NCI-H1417 (cell line): ENCODE measurements at regions not wholly inside any gene's neighbourhood (a gene's known extent, or its start where the extent isn't known, plus 50 kb on each side); places are given as distances from the start of the nearest gene placed in this dataset.

Experiments used
- DNase-seq, 3 experiments: peaks; one replicate each; lab custom pipeline; 2025; lab: John Stamatoyannopoulos, UW

DNA sequence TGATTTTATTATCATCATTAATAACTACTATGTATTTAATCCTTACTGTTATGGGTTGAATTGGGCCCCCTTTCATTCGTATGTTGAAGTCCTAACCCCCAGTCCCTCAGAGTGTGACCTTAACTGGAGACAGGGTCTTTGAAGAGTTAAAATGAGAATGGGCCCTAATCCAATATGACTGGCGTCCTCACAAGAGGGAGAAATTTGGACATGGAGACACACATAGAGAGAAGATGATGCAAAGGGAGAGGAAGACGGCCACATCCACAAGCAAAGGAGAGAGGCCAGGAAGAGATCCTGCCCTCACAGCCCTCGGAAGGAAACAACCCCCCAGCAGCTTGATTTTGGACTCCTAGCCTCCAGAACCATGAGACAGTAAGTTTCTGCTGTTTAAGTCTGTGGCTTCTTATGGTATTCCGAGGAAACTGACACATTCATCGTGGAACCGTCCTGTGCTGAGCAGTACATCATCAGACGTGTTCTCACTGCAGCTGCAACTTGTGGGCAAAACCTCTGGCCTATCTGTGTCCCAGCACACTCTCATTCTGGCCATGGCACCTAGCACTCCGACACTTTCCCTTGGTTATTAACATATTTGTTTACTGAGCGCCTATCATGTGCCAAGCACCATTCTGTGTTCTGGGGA is 127.6 kb downstream of the SLC38A6 start:
- no peak for DNase-seq

DNA sequence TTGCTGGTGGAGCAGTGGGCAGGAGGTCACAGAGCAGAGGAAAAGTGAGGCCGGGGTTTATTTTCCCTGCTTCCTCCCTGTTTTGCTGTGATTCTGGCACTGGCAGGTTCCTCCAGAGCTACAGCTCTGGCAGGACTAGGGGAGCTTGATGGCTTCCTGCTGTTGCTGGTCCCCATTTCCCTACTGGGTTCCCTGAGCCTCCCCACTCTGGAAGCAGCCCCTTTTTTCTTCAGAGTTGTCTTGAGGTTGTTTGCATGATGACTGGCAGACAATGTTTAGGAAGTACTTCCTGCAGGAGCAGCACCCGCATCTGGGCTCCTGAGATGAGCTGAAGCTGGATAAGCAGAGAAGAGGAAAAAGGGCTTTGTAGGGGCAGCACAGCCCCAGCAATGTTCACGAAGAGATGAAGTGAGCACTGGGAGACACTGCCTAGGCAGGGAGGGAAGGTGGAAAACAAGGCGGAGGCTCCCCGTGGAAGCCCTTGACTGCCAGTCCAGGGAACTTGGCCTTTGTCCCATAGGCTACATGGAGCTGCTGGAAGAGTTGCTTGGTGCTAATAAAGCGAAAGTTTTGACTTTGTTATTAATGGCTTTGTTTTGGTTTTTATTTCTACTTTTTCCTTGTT is 126.9 kb downstream of the SLC38A6 start:
- no peak for DNase-seq

DNA sequence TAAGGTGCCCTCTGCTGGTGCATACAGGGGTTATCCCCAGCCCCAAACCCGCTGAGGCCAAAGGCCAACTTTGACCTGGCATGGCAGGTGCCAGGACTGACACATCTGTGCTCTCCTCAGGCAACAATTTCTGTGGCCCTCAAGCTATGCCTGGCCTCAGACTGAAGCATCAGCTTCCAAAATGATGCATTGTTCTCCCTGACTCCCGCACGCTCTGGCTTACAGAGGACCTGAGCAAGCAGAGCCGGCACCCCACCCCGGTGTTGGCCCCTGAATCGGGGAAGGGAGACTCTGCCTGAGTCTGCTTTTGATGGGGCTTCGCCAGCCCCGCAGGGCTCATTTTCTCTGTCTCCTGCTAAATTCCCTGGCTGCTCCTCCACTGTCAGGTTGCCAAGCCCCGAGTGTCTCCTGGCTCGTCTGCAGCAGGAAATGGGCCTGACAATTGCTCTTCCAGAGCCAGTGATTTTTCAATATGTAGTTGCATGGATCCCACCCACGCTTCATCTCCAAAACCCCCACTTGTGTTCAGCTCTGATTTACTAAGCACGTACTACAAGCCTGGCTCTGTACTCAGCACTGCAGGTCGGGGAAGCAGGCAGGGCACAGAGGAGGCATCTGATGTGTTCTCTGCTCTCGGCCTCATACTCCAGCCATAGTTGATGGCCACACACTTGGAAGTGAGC is 126.1 kb downstream of the SLC38A6 start:
- no peak for DNase-seq

DNA sequence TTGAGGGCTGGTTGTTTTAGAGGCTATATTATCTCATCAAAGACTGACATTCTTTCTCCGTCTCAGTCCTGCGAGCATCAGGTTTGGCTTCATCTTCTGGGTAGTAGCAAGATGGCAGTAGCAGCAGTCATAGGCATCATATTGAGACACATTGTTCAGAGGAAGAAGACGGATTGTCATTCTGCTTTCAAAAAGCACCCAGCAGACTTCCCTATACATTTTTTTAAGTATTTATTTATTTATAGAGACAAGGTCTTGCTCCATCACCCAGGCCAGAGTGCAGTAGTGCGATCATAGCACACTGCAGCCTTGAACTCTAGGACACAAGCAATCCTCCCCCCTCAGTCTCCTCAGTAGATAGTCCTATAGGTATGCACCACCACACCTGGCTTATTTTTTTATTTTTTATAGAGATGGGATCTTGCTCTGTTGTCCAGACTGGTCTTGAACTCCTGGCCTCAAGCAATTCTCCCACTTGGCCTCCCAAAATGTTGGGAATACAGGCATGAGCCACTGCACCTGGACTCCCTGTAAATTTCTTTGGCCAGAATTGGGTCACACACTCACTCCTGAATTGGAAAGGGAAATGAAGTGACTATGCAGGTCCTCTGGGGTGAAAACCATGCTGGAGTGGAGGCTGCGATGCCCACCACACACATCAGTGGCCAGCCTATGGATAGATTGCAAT is 125.4 kb downstream of the SLC38A6 start:
- DNase-seq, result no peak

DNA sequence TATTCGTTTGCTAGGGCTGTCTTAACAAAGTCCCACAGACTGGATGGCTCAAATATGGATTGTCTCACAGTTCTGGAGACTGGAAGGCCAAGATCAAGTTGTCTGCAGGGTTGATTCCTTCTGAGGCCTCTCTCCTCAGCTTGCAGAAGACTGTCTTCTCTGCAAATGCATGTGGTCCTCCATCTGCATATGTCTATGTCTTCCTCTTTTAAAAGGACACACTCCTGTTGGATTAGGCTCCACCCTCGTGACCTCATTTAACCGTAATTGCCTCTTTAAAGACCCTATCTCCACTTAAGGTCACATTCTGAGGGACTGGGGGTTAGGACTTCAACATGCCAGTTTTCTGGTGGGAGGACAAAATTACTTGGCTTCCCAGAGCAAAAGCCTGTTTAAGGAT is 123.3 kb downstream of the SLC38A6 start:
- no peak for DNase-seq

DNA sequence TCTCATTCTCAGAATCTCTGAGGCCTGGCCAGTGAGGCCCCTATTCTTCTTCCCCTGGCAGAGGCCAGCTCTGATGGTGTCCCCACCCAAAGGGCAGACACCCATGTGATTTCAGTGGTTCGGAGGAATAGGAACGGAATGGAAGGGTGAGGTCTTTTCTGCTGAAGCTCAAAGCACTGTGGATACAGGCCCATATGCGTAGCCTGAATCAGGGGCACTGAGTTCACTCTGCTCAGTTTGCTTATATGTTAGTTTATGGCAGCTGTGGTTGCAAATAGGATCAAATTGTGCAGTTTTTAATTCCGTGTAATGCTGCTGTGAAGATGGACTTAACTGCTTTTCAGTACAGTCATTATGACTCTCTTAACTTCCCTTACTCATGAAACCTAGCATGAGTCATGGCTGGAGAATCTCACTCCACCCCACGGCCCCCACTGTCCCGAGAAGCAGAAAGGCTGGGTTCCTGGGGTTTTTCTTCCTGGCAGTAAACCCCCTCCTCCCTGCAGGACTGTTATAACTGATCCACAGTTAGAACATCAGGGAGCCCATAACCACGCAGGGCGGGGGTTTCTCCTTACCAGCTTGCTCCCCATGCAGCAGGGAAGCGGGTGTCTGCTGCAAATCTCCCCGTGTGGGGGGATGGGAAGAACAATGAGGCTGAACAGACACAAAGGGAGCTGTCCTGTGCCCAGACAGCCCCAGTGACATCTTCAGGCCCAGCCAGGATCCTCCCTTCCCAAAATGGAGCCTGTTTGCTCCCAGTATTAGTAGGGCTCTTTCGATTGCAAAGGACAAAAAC is 122.7 kb downstream of the SLC38A6 start:
- DNase-seq, result no peak

DNA sequence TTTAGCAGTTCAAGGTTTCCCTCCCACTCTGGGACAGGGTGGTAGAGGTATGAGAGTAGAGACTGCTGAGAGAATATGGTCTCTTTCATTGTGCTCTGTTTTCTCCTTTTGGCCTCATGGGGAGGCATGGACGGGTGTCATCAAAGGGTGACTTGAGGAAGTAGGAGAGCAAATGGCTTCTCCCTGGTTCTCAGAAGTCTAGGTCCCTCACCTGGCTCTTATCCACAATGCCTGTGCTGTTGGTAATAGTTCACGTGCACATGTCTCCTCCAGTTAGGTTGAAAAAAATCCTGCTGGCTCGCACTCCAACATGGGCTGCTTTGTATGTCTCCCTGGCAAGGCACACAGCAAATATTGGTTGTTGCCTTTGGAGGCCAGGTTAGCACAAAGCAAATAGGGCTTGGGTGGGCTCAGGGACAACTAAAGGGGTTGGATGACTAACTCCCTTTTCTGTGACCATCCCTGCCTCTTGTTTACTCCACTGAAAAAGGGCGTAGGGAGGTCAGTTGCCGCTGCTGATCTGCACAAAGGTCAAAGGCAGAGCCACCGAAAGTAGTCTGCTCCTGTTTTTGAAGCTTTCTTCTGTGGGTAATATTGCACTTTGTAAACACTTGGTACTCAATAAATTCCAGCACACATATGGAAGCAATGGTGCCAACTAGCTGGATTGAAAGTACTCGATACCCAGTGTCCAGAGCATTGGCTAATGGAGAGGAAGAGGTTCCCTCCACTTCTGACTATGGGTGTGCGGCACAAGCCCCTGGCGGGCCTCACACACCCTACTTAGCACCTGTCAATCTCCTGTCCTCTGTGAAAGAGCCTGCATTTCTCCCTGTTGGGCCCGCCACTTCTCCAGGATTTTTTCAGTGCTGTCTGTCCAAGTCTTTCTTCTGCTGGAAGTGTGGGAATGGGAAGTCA is 121.8 kb downstream of the SLC38A6 start:
- no peak for DNase-seq
